ENCODE measurements at regions not wholly inside any gene's neighbourhood (a gene's known extent, or its start where the extent isn't known, plus 50 kb on each side); places are given as distances from the start of the nearest gene placed in this dataset.

DNA sequence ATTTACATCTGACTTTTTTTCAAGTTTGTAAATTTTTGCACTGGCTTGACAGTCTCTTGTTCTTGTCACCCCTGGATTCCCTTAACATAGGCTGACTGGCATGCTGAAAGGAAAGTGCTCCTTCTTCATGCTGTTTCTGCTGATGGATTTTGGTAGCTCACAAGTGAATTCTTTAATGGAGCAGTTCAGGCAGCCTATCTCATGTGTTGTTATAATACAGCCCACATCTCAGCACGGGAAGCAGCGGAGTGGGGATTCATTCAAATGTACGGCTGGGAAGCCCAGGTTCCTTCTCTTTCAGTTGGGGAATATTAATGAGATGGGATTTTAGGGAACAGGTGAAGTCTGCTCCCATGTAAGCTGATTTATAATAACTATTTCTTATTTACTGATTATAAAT lies 142.8 kb downstream of the CD8B2 start:
- DNase-seq (ENCODE audit: low read depth) = no peak

DNA sequence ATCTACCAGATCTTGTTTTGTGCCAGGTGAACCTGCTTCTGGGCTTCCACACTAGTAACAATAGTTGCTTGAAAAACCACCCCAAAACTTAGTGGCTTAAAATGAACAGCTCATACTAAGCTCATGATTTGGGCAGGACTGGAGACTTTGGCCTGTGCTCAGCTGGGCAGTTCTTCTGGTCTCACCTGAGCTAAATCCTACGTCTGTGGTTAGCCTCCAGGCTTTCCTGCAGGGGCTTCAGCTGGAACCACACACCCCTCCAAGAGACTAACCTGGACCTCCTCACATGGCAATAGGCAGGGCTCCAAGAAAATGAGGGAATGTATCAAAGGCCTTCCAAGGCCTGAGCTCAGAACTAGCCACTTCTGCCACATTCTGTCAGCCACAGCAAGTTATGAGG lies 144.1 kb downstream of the CD8B2 start:
- DNase-seq (ENCODE audit: low read depth) = no peak

DNA sequence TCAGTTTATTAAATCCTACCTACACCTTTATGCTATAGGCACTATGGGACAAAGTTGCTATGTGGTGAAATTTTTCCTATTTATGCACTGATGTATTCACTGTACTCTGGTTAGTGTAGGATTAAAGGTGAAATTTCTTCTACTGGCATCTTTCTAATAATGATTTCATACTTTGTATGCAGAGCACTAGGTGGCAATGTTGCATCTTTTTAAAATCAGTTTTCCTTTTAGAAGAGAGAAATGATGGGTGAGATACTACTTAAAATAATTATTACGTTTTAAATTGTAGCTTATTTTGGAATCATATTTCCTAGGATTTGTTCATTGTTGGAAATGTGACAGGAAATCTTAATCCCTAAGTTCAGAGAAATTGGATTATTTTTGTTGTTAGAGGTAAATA lies 150.9 kb downstream of the CD8B2 start:
- no peak for DNase-seq (ENCODE audit: low read depth)

DNA sequence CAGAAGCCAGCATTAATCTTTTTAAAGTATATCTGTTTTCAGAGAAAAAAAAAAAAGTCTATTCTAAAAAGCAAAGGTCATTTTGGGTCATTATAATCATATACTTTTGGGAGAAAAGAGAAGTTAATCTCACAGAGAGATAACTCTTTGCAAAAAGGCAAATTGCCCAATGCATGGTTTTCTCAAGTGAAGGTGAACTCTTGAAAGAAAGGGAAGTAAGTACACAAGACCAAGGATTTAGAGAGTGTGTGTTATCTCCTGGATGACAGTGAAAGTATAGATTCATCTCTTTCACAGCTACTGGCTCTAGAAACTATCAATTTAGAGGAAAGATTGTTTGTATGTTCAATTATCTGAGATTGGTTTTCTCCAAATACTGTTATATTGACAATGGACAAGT lies 151.4 kb downstream of the CD8B2 start:
- DNase-seq (ENCODE audit: low read depth) = no peak

DNA sequence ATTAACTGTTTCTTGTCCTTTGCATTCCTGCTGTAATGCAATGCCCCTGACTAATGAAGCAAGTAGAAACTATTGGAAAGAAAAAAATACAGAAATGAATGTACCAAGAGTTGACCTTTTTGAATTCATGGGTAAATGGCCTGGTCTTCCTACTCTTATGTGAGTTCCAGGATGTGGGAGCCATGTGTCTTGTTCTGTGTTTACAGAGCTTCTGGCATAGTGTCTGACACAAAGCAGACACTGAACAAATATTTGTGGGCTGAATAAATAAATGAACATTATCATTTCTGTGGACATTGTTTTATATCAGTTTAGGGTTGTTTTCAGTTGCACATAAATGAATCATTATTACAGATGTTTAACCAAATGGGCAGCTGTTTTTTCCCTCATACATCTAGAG lies 155.5 kb downstream of the CD8B2 start:
- DNase-seq (ENCODE audit: low read depth) = no peak

DNA sequence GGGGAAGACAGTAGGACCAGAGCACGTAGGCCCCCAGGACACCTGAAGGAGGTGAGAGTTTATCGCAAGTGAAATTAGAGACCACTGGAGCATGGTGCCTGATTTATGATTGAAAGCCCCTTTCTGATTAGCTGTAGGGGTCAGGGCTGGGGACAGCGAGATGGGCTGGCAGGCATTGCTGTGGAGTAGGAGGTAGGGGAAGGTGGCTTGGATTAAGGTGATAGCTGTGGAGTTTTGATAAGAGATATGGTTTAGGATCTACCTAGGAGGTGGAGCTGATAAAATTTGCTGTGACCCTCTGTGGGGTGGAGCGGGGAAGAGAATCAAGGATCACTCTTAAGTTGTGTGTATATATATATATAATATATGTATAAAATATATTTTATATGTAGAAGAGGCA lies 157.5 kb downstream of the CD8B2 start:
- DNase-seq (ENCODE audit: low read depth) = no peak

DNA sequence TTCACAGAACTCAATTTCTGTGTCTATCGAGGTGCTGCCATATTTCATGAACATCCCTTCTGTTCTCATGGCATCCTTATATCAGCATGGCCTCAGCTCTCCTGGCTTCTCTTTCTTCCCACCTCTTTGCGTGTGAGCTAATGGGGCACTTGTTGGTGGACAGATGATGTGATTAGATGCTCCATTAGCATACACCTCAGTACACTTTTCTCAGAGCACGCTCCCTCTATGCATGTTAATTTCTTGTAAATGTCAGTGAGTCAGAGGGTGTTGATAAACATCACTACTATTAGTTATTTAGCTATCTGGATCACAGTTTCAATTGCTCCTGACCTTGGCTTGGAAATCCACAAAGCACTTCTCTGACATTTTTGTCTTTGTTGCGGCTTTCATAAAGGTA lies 159.4 kb downstream of the CD8B2 start:
- no peak for DNase-seq (ENCODE audit: low read depth)

DNA sequence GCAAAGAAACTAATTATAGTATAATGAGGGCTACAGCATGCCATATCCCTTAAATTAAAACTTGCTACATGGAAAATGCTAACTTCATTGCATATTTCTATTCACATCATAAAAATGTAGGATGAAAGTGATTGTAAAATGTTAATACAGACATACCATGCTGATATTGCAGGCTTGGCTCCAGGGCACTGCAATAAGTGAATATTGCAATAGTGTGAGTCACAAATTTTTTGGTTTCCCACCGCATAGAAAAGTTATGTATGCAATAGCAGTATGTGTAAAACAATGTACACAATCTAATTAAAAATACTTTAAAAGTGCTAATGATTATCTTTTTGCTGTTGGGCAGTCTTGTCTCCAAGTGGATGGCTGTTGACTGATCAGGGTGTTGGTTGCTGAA lies 162.1 kb downstream of the CD8B2 start:
- peak; percentile 51 for DNase-seq (ENCODE audit: low read depth)

DNA sequence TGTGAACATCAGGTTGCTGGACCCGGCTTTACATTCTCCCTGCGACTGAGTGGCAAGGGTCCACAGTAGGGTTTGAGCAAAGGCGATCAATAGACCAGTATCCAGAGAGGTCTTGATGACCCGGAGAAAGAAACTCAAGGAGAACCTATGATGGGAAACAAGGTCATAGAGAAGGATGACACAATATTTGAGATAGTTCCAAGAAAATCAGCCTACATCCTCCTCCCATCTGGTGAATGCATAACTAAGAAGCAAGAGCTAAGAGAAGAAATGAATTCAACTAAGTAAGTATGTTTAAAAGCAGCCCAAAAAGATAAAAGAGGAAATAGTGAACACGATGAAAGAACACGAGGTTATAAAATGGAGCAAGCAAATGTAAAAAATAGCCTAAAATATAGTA lies 166.3 kb downstream of the CD8B2 start:
- no peak for DNase-seq (ENCODE audit: low read depth)

DNA sequence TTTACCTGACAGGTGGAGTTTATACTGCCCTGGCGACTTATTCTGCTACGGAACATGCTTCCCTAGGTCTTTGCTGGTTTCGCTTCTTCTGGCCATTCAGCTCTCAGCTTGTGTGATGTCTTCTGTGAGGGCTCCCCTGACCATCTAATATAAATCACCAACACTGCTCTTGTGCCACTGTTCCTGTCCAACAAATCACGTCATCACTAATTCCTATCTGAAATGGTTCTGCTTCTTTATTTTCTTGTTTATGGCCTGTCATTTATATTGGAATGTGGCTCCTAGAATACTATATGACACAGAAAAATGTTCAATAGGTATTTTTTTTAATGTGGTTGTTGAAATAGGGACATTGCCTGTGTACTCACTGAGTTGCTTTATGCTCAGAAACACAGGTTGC lies 171.5 kb downstream of the CD8B2 start:
- DNase-seq (ENCODE audit: low read depth) = no peak

DNA sequence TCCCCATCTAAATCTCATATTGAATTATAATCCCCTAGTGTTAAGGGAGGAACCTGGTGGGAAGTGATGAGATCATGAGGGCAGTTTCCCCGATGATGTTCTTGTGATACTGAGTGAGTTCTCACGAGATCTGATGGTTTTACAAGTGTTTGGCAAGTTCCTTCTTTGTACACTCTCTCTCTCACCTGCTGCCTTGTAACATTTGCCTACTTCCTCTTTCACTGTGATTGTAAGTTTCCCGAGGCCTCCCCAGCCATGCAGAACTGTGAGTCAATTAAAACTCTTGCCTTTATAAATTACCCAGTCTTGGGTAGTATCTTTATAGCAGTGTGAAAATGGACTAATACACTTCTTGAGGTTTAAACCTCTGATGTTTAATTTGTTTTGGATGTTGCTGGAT lies 177.5 kb downstream of the CD8B2 start:
- DNase-seq (ENCODE audit: low read depth) = no peak

DNA sequence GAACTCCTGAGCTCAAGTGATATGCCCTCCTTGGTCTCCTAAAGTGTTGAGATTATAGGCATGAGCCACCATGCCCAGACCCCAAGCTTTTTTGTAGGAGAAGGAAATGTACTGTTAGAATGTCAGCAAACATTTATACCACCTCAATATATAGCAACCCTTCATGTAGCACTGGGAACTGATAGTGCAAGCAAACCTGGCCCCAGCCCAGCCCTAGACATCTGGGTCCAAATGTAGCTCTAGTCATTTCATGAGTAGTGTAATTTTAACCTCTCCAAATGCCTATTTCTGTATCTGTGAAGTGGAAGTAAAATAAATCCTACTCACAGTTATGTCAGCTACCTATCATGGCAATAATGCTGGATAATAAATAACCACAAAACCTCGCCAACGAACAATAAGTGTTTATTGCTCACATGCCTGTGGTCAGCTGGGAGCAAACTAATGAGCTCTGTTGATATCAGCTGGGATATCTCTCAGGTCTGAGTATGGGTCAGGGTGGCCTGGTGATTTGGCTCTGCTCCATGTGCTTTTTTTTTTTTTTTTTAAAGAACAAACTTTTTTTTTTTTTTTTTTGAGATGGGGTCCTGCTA lies 180.4 kb downstream of the CD8B2 start:
- DNase-seq (ENCODE audit: low read depth) = no peak

DNA sequence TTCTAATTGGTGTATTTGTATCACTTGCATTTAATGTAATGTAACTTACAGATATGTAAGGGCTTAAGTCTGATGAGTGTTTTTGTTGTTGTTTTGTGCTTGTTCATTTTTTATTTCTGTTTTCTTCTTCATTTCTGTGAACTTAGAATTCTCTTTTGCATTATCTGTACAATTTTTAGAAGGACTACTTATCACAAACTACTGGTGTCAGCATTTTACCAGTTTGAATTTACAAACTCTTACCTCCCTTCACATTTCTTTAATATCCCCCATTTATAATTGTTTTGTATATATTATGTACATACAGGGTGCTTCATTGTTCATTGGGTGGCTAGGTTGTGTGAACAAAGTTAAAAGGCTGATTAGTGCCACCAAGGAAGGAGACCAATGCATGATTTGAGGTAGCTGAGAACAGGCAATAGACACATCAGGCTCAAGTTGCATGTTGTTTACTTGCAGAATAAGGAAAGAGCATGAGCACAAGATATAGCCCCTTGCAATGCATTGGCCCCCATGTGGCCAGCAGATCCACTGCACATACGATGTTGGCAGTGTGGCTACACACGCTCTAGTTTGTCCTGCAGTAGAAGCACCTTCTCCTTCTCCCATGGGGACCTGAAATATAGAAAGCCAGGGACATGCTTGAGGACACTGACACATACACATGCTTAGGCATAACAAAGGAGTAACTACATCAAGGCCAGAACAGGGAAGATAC lies 198.2 kb downstream of the CD8B2 start:
- no peak for DNase-seq (ENCODE audit: low read depth)

DNA sequence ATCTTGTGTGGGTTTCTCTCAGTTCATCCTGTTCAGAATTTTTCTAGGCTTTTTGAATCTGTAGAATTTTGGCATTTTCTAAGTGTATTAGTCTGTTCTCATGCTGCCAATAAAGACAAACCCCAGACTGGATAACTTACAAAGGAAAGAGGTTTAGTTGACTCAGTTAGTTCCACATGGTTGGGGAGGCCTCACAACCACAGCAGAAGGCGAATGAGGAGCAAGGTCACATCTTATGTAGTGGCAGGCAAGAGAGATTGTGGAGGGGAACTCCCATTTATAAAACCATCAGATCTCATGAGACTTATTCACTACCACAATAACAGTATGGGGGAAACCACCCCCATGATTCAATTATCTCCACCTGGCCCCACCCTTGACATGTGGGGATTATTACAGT lies 199.2 kb downstream of the ST6GAL2 start:
- no peak for DNase-seq (ENCODE audit: low read depth)

DNA sequence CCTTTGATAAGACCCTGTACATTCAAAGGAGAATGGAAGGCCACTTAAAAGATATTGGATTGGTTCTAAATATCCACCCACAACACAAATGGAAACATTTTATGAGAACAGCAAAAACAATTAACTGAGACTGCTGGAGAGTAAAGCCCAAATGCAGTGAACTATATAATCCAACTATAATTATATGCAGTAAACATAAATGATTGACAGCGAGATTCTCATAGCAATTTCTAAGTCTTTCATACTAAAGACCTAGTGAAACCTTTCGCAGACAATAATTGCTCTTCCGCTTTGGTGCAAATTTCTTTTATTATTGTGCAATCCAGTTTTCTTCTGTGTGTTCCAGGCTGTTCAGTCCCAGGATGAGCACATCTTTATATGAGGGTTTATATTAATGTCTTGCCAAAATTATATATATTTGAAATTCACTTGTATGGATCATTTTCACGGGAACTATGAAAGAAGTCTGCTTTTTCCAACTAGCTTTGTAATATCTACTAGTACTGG lies 190.9 kb downstream of the ST6GAL2 start:
- DNase-seq (ENCODE audit: low read depth) = no peak

DNA sequence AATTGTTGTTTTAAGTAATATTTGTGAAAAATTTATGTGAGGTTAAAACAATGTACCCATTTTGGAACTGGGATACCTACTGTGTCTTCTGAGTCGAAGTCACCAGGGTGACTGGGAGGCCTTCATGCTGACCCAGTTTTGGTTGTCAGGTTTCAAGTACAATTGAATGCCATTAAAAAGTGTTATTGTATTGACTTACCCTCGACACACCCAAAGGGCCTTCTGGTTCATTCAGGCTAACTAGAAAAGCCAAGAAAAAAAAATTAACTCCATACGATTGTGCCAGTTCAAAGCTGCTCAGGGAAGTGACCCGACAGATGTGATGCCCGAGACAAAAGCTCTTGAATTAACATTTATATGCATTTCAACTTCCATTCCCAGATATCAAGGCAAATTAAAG lies 190.0 kb downstream of the ST6GAL2 start:
- no peak for DNase-seq (ENCODE audit: low read depth)

DNA sequence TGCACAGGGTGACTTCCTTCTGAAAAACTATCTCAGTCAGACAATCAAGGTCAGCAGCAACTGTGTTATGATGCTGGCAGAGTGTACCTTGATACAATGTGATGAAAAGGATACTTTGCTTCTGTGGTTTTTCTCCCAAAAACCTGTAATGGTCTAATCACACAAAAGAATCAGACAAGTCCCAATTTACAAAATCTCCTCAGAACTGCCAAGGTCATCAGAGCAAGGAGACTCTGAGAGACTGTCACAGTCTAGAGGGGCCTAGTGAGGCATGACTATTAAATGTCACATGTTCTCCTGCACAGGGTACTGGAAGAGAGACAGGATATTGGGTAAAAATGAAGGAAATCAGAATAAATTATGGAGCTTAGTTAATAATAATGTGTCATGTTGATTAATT lies 185.4 kb downstream of the ST6GAL2 start:
- DNase-seq (ENCODE audit: low read depth) = no peak

DNA sequence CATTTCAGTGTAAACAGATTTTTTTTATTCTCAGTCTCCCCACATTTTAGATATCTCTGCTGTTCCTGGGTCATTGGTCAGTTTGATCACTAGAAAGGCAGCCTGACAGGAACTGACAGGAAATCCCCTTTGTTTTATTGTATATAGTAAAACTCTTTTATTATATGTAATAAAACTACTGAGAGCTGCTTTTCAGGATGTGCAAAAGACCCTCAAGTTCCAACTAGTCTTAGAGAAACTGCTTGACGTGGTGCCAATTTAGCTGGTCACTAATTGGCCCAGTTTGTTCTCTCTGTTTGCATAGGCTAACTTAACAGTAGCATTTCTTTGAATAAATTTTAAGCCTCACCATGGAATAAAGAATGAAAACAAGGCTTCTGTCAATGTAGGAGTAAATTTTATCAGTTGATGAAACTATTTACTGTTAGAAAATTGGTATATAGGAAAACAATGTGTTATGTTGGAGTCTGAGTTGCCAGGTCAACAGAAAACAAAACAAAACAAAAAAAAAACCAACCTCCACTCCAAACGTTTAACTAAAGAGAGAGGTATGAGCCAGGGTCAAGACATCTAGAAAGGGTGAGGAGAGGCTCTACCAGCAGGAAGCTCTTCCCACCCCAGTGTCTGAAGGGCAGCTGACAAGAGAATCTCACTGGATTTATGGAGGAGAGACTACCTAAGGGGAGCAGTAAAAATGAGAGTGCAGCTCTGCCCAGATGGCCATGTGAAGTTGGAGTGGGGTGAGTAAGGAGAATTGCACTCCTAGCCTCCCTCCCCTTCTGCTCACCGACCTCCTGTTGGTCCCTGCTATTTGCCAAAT lies 184.6 kb downstream of the ST6GAL2 start:
- DNase-seq (ENCODE audit: low read depth) = no peak

DNA sequence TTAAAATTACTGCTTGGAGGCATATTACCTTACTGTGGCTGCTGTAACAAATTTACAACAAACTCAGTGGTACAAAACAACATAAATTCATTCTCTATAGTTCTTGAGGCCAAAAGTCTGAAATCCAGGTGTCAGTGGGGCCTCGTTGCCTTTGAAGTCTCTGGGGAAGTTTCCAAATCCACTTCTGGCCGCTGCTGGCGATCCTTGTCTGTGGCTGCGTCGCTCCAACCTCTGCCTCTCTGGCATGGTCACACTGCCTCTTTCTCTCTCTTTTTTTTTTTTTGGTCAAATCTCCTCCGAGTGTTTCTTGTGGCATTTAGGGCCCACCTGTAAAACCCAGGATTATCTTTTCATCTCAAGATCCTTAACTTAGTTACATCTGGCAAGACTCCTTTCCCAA lies 182.8 kb downstream of the ST6GAL2 start:
- DNase-seq (ENCODE audit: low read depth) = no peak

DNA sequence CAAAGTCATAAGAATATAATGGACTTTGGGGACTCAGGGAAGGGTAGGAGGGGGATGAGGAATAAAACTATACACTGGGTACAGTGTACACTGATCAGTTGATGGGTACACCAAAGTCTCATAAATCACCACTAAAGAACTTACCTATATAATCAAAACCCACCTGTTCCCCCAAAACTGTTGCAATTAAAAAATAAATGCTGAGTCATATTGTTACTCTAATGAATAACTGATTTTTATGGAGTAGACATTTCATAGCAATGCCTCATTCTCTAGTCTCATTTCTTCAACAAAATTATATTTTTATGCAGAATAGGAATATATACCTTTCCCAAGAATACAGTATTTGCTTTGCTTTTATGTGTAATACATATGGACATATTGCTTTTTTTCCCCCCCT lies 181.2 kb downstream of the ST6GAL2 start:
- no peak for DNase-seq (ENCODE audit: low read depth)

DNA sequence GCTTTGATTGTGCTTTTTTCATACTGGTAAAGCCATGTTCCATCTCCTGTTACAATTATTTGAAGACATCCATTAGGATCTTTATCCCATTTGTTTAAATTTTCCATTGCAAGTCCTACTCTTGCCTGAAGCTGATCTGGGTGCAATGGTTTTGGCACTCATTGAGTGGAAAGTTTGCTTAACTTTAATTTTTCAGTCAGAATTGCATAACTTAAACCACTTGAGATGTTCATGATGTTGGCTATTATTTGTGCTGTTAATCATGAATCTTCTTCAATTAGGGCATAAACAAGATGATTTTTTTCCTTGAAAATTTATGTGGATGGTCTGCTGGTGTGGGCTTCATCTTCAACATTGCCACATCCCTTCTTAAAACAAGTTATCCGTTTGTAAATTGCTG lies 180.1 kb downstream of the ST6GAL2 start:
- no peak for DNase-seq (ENCODE audit: low read depth)

DNA sequence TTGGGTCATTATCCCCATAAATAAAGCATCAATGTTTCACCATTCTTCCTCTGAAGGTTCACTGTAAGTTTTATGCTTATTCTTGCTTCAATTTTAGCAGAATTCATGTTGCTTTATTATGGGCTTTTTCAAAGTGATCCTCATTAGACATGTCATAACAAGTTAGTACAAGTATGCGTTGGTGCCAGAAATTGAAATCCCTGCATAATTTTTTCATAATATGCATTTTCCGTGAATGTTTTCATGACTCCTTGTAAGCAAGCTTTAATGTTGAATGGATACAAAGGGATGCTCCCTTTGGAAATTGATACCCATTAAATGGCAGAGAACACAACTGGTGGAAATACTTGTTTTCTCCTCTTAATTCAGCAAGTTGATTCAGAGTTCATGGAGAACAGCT lies 179.7 kb downstream of the ST6GAL2 start:
- DNase-seq (ENCODE audit: low read depth) = no peak

DNA sequence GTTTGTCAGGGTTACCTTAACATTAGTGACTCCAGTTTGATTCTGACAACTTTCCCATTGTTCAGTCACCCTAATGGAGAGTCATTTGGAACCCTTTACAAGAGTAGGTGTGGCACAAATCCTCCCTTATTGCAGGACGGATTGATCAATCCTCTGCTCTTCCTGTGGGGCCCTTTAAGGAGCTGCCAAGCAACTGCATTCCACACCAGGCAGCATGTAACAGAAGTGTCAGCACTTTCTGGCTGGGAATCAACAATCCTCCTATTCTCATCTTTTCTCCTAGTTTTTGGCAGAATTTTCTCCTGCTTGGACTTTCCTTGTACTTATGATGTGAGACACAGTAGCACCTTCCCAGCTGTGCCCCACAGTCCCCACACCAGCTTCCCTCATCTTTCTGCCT lies 177.8 kb downstream of the ST6GAL2 start:
- DNase-seq (ENCODE audit: low read depth) = no peak
